ENCODE measurements at regions not wholly inside any gene's neighbourhood (a gene's known extent, or its start where the extent isn't known, plus 50 kb on each side); places are given as distances from the start of the nearest gene placed in this dataset.

DNA sequence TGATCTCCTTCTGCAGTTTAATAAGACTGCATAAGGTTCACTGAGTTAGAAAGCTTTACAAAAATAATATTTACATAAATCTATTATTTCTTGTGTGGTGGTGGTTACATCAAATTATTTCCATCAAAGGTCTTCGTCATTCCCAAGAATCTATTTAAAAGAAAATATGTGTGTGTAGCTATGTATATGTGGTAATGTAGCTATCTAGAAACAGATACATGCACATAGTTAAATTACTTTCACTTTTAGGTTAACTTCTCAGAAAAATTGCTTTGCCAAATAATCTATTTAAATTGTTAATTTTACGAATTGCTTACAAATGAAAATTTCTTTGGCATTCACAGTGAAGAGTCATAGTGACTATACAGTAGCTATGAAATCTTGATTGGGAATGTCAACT is 633.2 kb downstream of the DMRTA1 start:
- H3K27ac ChIP-seq: no peak overlapping the region
- no peaks in the 10 kb centered on the region for H3K36me3 ChIP-seq
- TF ChIP-seq, protein P1, sequence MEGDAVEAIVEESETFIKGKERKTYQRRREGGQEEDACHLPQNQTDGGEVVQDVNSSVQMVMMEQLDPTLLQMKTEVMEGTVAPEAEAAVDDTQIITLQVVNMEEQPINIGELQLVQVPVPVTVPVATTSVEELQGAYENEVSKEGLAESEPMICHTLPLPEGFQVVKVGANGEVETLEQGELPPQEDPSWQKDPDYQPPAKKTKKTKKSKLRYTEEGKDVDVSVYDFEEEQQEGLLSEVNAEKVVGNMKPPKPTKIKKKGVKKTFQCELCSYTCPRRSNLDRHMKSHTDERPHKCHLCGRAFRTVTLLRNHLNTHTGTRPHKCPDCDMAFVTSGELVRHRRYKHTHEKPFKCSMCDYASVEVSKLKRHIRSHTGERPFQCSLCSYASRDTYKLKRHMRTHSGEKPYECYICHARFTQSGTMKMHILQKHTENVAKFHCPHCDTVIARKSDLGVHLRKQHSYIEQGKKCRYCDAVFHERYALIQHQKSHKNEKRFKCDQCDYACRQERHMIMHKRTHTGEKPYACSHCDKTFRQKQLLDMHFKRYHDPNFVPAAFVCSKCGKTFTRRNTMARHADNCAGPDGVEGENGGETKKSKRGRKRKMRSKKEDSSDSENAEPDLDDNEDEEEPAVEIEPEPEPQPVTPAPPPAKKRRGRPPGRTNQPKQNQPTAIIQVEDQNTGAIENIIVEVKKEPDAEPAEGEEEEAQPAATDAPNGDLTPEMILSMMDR (IDR thresholded peaks at IDR 0.05): no peak
- no peaks in the 10 kb centered on the region for H3K4me1 ChIP-seq (ENCODE audit: control insufficient read depth in 1 of 2, low read depth in 2 of 2)
- H3K4me3 ChIP-seq: no peak overlapping the region
- ATAC-seq (ENCODE audit: insufficient number of reproducible peaks, low FRiP score, low read depth) (no peak), DNase-seq (ENCODE audit: low spot score) (no peak)
- H3K27me3 ChIP-seq (replicated peaks; ENCODE audit: insufficient read depth): no peaks in the 10 kb centered on the region
- H3K9me3 ChIP-seq: no peaks in the 10 kb centered on the region

DNA sequence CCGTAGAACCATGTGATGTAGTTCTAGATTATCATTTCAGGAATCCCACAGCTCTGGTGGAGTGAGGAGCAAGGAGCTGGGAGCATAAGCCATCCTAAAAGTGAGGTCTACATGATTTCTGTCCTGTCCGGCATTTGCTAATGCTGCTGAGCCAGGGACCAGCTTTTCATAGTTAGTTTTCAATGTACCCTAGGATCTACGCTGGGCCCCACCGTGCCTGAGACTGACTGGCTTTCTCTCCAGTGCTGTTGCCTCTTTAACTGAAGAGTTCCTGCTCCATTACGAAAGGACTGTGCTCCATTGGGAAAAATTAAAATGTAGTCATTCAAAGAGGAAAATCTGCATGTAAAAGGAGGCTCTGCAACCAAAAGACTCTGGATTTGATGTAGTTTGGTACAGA is 634.8 kb downstream of the DMRTA1 start:
- TF ChIP-seq, protein P1 (IDR thresholded peaks at IDR 0.05): no peak
- no peak for DNase-seq (ENCODE audit: low spot score)

DNA sequence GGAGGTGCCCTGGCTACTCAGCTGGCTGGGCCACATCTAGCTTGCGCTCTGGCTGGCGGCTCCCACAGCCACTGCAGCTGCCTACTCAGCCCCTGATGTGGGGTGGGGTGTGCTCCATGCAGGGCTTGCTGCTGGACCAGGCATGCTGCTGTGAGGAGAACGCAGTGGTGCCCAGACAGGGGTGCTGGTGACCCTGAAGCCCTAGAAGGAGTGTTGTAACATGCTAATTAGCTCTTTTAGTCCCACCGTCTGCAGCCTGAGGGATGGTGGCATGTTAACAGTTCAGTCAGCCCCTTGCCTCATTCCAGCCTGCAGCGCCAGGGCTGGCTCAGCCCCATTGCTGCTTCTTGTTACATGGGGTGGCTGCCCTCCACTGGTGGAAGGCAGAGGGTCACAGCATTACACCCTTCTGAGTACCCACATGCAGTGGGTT is 642.3 kb downstream of the DMRTA1 start:
- Histone ChIP-seq H3K4me1 (ENCODE audit: control insufficient read depth in 1 of 2, low read depth in 2 of 2) (no peaks in the 10 kb centered on the region), H3K27ac (no peak overlapping the region), H3K36me3 (no peaks in the 10 kb centered on the region), H3K9me3 (no peaks in the 10 kb centered on the region), H3K27me3 (replicated peaks; ENCODE audit: insufficient read depth) (no peaks in the 10 kb centered on the region), H3K4me3 (no peak overlapping the region)
- DNase-seq (ENCODE audit: low spot score) (no peak), ATAC-seq (ENCODE audit: insufficient number of reproducible peaks, low FRiP score, low read depth) (no peak)
- TF ChIP-seq, protein P1 (IDR thresholded peaks at IDR 0.05): no peak

More for the DNA sequence above, 634.8 kb downstream of the DMRTA1 start:
- Histone ChIP-seq H3K27me3 (replicated peaks; ENCODE audit: insufficient read depth) (no peaks in the 10 kb centered on the region), H3K4me3 (no peak overlapping the region), H3K27ac (no peak overlapping the region), H3K4me1 (ENCODE audit: control insufficient read depth in 1 of 2, low read depth in 2 of 2) (no peaks in the 10 kb centered on the region), H3K9me3 (no peaks in the 10 kb centered on the region), H3K36me3 (no peaks in the 10 kb centered on the region)
- no peak for ATAC-seq (ENCODE audit: insufficient number of reproducible peaks, low FRiP score, low read depth)

DNA sequence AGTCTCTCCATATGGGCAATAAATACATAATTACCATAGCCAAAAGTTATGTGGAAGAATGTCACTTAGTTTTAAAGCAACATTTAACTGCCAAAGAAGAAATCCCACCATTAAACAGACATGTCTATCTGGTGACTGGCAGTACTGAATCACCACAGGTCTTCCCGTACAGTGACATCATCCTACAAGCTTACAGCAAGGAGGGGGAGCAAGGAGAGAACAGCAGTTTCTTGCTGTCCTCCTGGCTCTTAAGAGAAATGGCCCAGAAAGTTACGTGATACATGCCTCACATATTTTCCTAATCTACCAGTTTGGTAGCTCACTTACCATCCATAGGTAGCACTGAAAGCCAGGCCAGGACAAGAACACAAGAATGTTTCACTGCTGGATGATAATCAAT is 671.0 kb downstream of the DMRTA1 start:
- H3K27ac ChIP-seq: no peak overlapping the region
- H3K4me3 ChIP-seq: no peak overlapping the region
- DNase-seq (ENCODE audit: low spot score) (no peak), ATAC-seq (ENCODE audit: insufficient number of reproducible peaks, low FRiP score, low read depth) (no peak)
- no peaks in the 10 kb centered on the region for H3K9me3 ChIP-seq
- TF ChIP-seq, protein P1 (IDR thresholded peaks at IDR 0.05): no peak
- H3K27me3 ChIP-seq (replicated peaks; ENCODE audit: insufficient read depth): no peaks in the 10 kb centered on the region
- H3K4me1 ChIP-seq (ENCODE audit: control insufficient read depth in 1 of 2, low read depth in 2 of 2): no peaks in the 10 kb centered on the region
- no peaks in the 10 kb centered on the region for H3K36me3 ChIP-seq

DNA sequence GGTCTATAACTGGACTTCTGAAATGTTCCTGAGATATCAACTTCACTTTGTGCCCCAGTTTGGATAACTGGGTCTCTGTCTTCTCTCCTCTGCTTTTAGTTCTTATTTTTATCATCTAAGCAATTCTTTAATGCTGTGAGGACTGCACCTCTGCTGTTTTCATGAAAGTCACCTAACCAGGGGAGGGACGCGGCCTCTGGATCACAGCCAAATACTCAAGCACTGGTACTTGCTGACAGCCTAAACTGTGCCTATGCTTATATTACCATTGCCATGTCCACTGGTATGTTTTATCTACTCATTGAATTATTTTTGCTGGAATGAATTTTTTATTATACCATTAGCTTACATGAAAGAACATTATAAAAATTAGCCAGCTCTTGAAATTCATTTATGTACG is 674.0 kb downstream of the DMRTA1 start:
- H3K4me1 ChIP-seq (ENCODE audit: control insufficient read depth in 1 of 2, low read depth in 2 of 2): no peaks in the 10 kb centered on the region
- no peaks in the 10 kb centered on the region for H3K9me3 ChIP-seq
- H3K36me3 ChIP-seq: no peaks in the 10 kb centered on the region
- ATAC-seq (ENCODE audit: insufficient number of reproducible peaks, low FRiP score, low read depth): no peak
- no peak overlapping the region for H3K4me3 ChIP-seq
- no peaks in the 10 kb centered on the region for H3K27me3 ChIP-seq (replicated peaks; ENCODE audit: insufficient read depth)
- TF ChIP-seq, protein P1 (IDR thresholded peaks at IDR 0.05): no peak
- no peak for DNase-seq (ENCODE audit: low spot score)
- no peak overlapping the region for H3K27ac ChIP-seq

Data from thoracic aorta (tissue), 2 donors.